DMS53 treated with DMSO at 0.1 percent for 48 hours (cell line): ENCODE measurements at regions not wholly inside any gene's neighbourhood (a gene's known extent, or its start where the extent isn't known, plus 50 kb on each side); places are given as distances from the start of the nearest gene placed in this dataset.

Experiments
- DNase-seq: peaks from one replicate; lab custom pipeline; 2025; ENCODE audit not compliant: unreplicated experiment; lab: John Stamatoyannopoulos, UW

GRCh38 chr2:212945526-212945925 is 205.9 kb downstream of the IKZF2 start:
- no peak for DNase-seq

GRCh38 chr2:212943351-212943750 is 208.1 kb downstream of the IKZF2 start:
- DNase-seq: no peak

- DNase-seq: no peak
Observed at GRCh38 chr2:212941361-212941760, 210.1 kb downstream of the IKZF2 start.

- peak; percentile 82 for DNase-seq
Observed at GRCh38 chr2:212940816-212941215, 210.6 kb downstream of the IKZF2 start.

- peak; percentile 95 for DNase-seq
Observed at GRCh38 chr2:212939777-212940531, 211.5 kb downstream of the IKZF2 start.

- no peak for DNase-seq
Observed at GRCh38 chr2:212938144-212938793, 213.1 kb downstream of the IKZF2 start.

GRCh38 chr2:212936572-212936971 is 214.8 kb downstream of the IKZF2 start:
- DNase-seq: peak; percentile 15

- no peak for DNase-seq
Observed at GRCh38 chr2:212935752-212936151, 215.7 kb downstream of the IKZF2 start.

- peak; percentile 15 for DNase-seq
Observed at GRCh38 chr2:212931271-212931670, 220.1 kb downstream of the IKZF2 start.

- no peak for DNase-seq
Observed at GRCh38 chr2:212930556-212931260, 220.7 kb downstream of the IKZF2 start.

- DNase-seq: no peak
Observed at GRCh38 chr2:212929971-212930370, 221.4 kb downstream of the IKZF2 start.

- DNase-seq: no peak
Observed at GRCh38 chr2:212929116-212929515, 222.3 kb downstream of the IKZF2 start.

- DNase-seq: no peak
Observed at GRCh38 chr2:212928681-212929080, 222.7 kb downstream of the IKZF2 start.

- DNase-seq: no peak
Observed at GRCh38 chr2:212926940-212927339, 224.5 kb downstream of the IKZF2 start.

GRCh38 chr2:212923393-212923792 is 228.0 kb downstream of the IKZF2 start:
- no peak for DNase-seq

- DNase-seq: no peak
Observed at GRCh38 chr2:212922701-212923100, 228.7 kb downstream of the IKZF2 start.

- DNase-seq: no peak
Observed at GRCh38 chr2:212921711-212922110, 229.7 kb downstream of the IKZF2 start.

GRCh38 chr2:212921061-212921460 is 230.4 kb downstream of the IKZF2 start:
- no peak for DNase-seq

- DNase-seq: peak; percentile 35
Observed at GRCh38 chr2:212919238-212919637, 232.2 kb downstream of the IKZF2 start.

- DNase-seq: no peak
Observed at GRCh38 chr2:212918336-212918735, 233.1 kb downstream of the IKZF2 start.

GRCh38 chr2:212915121-212915782 is 236.2 kb downstream of the IKZF2 start:
- DNase-seq: no peak
